ENCODE measurements at regions not wholly inside any gene's neighbourhood (a gene's known extent, or its start where the extent isn't known, plus 50 kb on each side); places are given as distances from the start of the nearest gene placed in this dataset.

- Histone ChIP-seq H3K9ac (no peak overlapping the region), H3F3A (ENCODE audit: insufficient read depth) (no peaks in the 10 kb centered on the region), H4K20me1 (ENCODE audit: insufficient read depth) (no peaks in the 10 kb centered on the region), H3K27ac (no peak overlapping the region), H3K36me3 (ENCODE audit: low read depth) (no peaks in the 10 kb centered on the region), H3K4me3 (no peak overlapping the region), H3K9me3 (ENCODE audit: low read depth) (no peaks in the 10 kb centered on the region), H3K4me2 (ENCODE audit: unreplicated experiment) (no peak overlapping the region), H3K4me1 (ENCODE audit: insufficient read depth) (no peaks in the 10 kb centered on the region), H2AFZ (no peak overlapping the region), H3K27me3 (replicated peaks; ENCODE audit: insufficient read depth) (no peaks in the 10 kb centered on the region), H3K9me2 (ENCODE audit: insufficient read depth) (no peaks in the 10 kb centered on the region), H3K79me2 (ENCODE audit: insufficient read depth) (no peaks in the 10 kb centered on the region)
- no peak for TF ChIP-seq EZH2phosphoT487 (IDR thresholded peaks at IDR 0.05; ENCODE audit: insufficient read depth, low read depth)
- TF ChIP-seq EZH2 (IDR thresholded peaks at IDR 0.05; ENCODE audit: insufficient read depth, poor library complexity, severe bottlenecking): no peak
- DNase-seq: no peak
- in situ Hi-C loops (cut with MboI): no loop called here
- WGBS, 2 experiments (ENCODE audit: low coverage in 1 of 2, low lambda C conversion rate in 2 of 2, missing lambda C conversion rate in 2 of 2): 68 to 69% methylated on average over 31 of the region's 31 CpGs
Observed at GRCh38 chr5:3220638-3221288, 374.9 kb upstream of the IRX1 start.

- H3K36me3 ChIP-seq (ENCODE audit: low read depth): no peaks in the 10 kb centered on the region
- H3K9me2 ChIP-seq (ENCODE audit: insufficient read depth): no peaks in the 10 kb centered on the region
- no peak overlapping the region for H3K4me3 ChIP-seq
- 42 to 44% methylated on average over 13 of the region's 13 CpGs for WGBS, 2 experiments (ENCODE audit: low coverage in 1 of 2, low lambda C conversion rate in 2 of 2, missing lambda C conversion rate in 2 of 2)
- no peak overlapping the region for H3K9ac ChIP-seq
- no peak overlapping the region for H2AFZ ChIP-seq
- H3K27me3 ChIP-seq (replicated peaks; ENCODE audit: insufficient read depth): no peaks in the 10 kb centered on the region
- no peaks in the 10 kb centered on the region for H3K4me1 ChIP-seq (ENCODE audit: insufficient read depth)
- no peak for TF ChIP-seq EZH2 (IDR thresholded peaks at IDR 0.05; ENCODE audit: insufficient read depth, poor library complexity, severe bottlenecking)
- TF ChIP-seq EZH2phosphoT487 (IDR thresholded peaks at IDR 0.05; ENCODE audit: insufficient read depth, low read depth): no peak
- no peak for DNase-seq
- no peak overlapping the region for H3K27ac ChIP-seq
- no peaks in the 10 kb centered on the region for H3K9me3 ChIP-seq (ENCODE audit: low read depth)
- in situ Hi-C loops (cut with MboI): no loop called here
- no peaks in the 10 kb centered on the region for H3K79me2 ChIP-seq (ENCODE audit: insufficient read depth)
- H4K20me1 ChIP-seq (ENCODE audit: insufficient read depth): no peaks in the 10 kb centered on the region
- H3F3A ChIP-seq (ENCODE audit: insufficient read depth): no peaks in the 10 kb centered on the region
- no peak overlapping the region for H3K4me2 ChIP-seq (ENCODE audit: unreplicated experiment)
Observed at GRCh38 chr5:3220201-3220600, 375.4 kb upstream of the IRX1 start.

- WGBS, 2 experiments (ENCODE audit: low coverage in 1 of 2, low lambda C conversion rate in 2 of 2, missing lambda C conversion rate in 2 of 2): 61 to 64% methylated on average over 18 to 20 of the region's 20 CpGs
- Histone ChIP-seq H3K4me2 (ENCODE audit: unreplicated experiment) (no peak overlapping the region), H3K9me2 (ENCODE audit: insufficient read depth) (no peaks in the 10 kb centered on the region), H3K27me3 (replicated peaks; ENCODE audit: insufficient read depth) (no peaks in the 10 kb centered on the region), H3K79me2 (ENCODE audit: insufficient read depth) (no peaks in the 10 kb centered on the region), H3K4me3 (no peak overlapping the region), H2AFZ (no peak overlapping the region), H3F3A (ENCODE audit: insufficient read depth) (no peaks in the 10 kb centered on the region), H3K9me3 (ENCODE audit: low read depth) (no peaks in the 10 kb centered on the region), H3K4me1 (ENCODE audit: insufficient read depth) (no peaks in the 10 kb centered on the region), H4K20me1 (ENCODE audit: insufficient read depth) (no peaks in the 10 kb centered on the region), H3K9ac (no peak overlapping the region), H3K27ac (no peak overlapping the region), H3K36me3 (ENCODE audit: low read depth) (no peaks in the 10 kb centered on the region)
- in situ Hi-C loops (cut with MboI): no loop called here
- TF ChIP-seq EZH2phosphoT487 (IDR thresholded peaks at IDR 0.05; ENCODE audit: insufficient read depth, low read depth) (no peak), EZH2 (IDR thresholded peaks at IDR 0.05; ENCODE audit: insufficient read depth, poor library complexity, severe bottlenecking) (no peak)
- DNase-seq: no peak
Observed at GRCh38 chr5:3218916-3219650, 376.5 kb upstream of the IRX1 start.

GRCh38 chr5:3217771-3218495 is 377.7 kb upstream of the IRX1 start:
- in situ Hi-C loops (cut with MboI): no loop called here
- H3K27ac ChIP-seq: no peak overlapping the region
- H3K9me2 ChIP-seq (ENCODE audit: insufficient read depth): no peaks in the 10 kb centered on the region
- H3K79me2 ChIP-seq (ENCODE audit: insufficient read depth): no peaks in the 10 kb centered on the region
- no peak overlapping the region for H2AFZ ChIP-seq
- no peaks in the 10 kb centered on the region for H3F3A ChIP-seq (ENCODE audit: insufficient read depth)
- no peak for TF ChIP-seq EZH2 (IDR thresholded peaks at IDR 0.05; ENCODE audit: insufficient read depth, poor library complexity, severe bottlenecking)
- no peak for TF ChIP-seq EZH2phosphoT487 (IDR thresholded peaks at IDR 0.05; ENCODE audit: insufficient read depth, low read depth)
- WGBS, 2 experiments (ENCODE audit: low coverage in 1 of 2, low lambda C conversion rate in 2 of 2, missing lambda C conversion rate in 2 of 2): 59 to 66% methylated on average over 20 to 21 of the region's 22 CpGs
- H3K4me2 ChIP-seq (ENCODE audit: unreplicated experiment): no peak overlapping the region
- no peaks in the 10 kb centered on the region for H3K9me3 ChIP-seq (ENCODE audit: low read depth)
- DNase-seq: no peak
- no peak overlapping the region for H3K4me3 ChIP-seq
- H3K4me1 ChIP-seq (ENCODE audit: insufficient read depth): no peaks in the 10 kb centered on the region
- no peaks in the 10 kb centered on the region for H4K20me1 ChIP-seq (ENCODE audit: insufficient read depth)
- no peaks in the 10 kb centered on the region for H3K36me3 ChIP-seq (ENCODE audit: low read depth)
- no peaks in the 10 kb centered on the region for H3K27me3 ChIP-seq (replicated peaks; ENCODE audit: insufficient read depth)
- H3K9ac ChIP-seq: no peak overlapping the region

Measured in GM23248 (cell line).